Activated CD4-positive, alpha-beta T cell treated with anti-CD3 and anti-CD28 coated beads for 36 hours (primary cell): ENCODE measurements at regions not wholly inside any gene's neighbourhood (a gene's known extent, or its start where the extent isn't known, plus 50 kb on each side); places are given as distances from the start of the nearest gene placed in this dataset.
A peak's percentile ranks its signal among the peaks of the same experiment; 100 is the strongest.

ENCODE experiments used
- ATAC-seq: fragments of 200-7000 bp; cut with Tn5 transposase; one replicate; pipeline ENCODE4 v1.10.0; 2021; ENCODE audit warnings: mild to moderate bottlenecking, moderate library complexity
- CTCF ChIA-PET: fragments of 350-600 bp; sonication (Branson Sonifier 250); formaldehyde crosslinking; loops from one replicate; lab custom pipeline; 2021; ENCODE audit warnings: antibody characterized with exemption; lab: Charles Lee
- POLR2A ChIA-PET: fragments of 350-600 bp; sonication (Branson Sonifier 250); formaldehyde crosslinking; loops from one replicate; lab custom pipeline; 2021; ENCODE audit warnings: antibody characterized with exemption, inconsistent platforms; lab: Charles Lee
- DNase-seq: peaks from one replicate; pipeline ENCODE4 v3.0.0-alpha.2; 2020
- H3K27ac Mint-ChIP-seq: one replicate; pipeline ENCODE4 v1.8.0; 2021; ENCODE audit warnings: mixed read lengths
- H3K27me3 Mint-ChIP-seq: one replicate; pipeline ENCODE4 v1.8.0; 2021; ENCODE audit warnings: mixed read lengths
- H3K36me3 Mint-ChIP-seq: one replicate; pipeline ENCODE4 v1.8.0; 2021; ENCODE audit warnings: low read depth, mixed read lengths
- H3K4me1 Mint-ChIP-seq: one replicate; pipeline ENCODE4 v1.8.0; 2021; ENCODE audit warnings: mixed read lengths
- H3K4me3 Mint-ChIP-seq: one replicate; pipeline ENCODE4 v1.8.0; 2021; ENCODE audit warnings: mild to moderate bottlenecking, moderate library complexity, mixed read lengths
- H3K9me3 Mint-ChIP-seq: one replicate; pipeline ENCODE4 v1.8.0; 2021; ENCODE audit warnings: low read depth, mixed read lengths
- intact Hi-C, 2 experiments: fragments of 100-400 bp; cut with DNase I in 1 of 2; cut with micrococcal nuclease in 1 of 2; formaldehyde crosslinking; loops; one replicate each; pipeline versions ENCODE4 v1.14.2 to v1.15.1; 2022 to 2024; cut with DNase I, micrococcal nuclease

- no peak overlapping the region for H3K27ac Mint-ChIP-seq
- H3K4me1 Mint-ChIP-seq: peaks cover 5% of the 10 kb centered on the region
- ATAC-seq (no peak), DNase-seq (no peak)
- no peak overlapping the region for H3K4me3 Mint-ChIP-seq
- CTCF ChIA-PET: no interaction called here
- intact Hi-C loops: no loop called here
- H3K27me3 Mint-ChIP-seq: peaks cover 6% of the 10 kb centered on the region
- POLR2A ChIA-PET: no interaction called here
- no peaks in the 10 kb centered on the region for H3K36me3 Mint-ChIP-seq
- H3K9me3 Mint-ChIP-seq: no peaks in the 10 kb centered on the region
Observed at GRCh38 chr1:203926025-203926540, 64.7 kb downstream of the SNRPE start.

GRCh38 chr1:203929741-203930309 lies 68.4 kb downstream of the SNRPE start:
- DNase-seq: no peak
- intact Hi-C loops: no loop called here
- POLR2A ChIA-PET: no interaction called here
- Mint-ChIP-seq H3K27ac (no peak overlapping the region), H3K36me3 (no peaks in the 10 kb centered on the region), H3K4me3 (no peak overlapping the region), H3K9me3 (no peaks in the 10 kb centered on the region), H3K4me1 (peaks cover 10% of the 10 kb centered on the region), H3K27me3 (peaks cover 6% of the 10 kb centered on the region)
- CTCF ChIA-PET: interaction anchor here (0.6 to 1.2 kb wide), 3 partner anchors 83 to 602 kb away, joined by 3 read pairs; no protein-coding TSS in a partner anchor
- ATAC-seq: no peak

DNA sequence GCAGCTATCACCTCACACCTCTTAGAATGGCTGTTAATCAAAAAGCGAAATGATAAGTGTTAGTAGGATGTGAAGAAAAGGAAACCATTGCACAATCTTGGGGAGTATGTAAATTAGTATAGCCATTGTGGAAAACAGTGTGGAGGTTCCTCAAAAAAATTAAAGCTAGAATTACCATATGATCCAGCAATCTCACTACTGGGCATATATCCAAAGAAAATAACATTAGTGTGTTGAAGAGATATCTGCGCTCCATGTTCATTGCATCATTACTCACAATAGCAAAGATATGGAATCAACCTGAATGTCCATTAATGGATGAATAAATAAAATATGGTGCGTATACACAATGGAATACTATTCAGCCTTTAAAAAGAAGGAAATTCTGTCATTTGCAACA lies 68.9 kb downstream of the SNRPE start:
- H3K27ac Mint-ChIP-seq: no peak overlapping the region
- no peaks in the 10 kb centered on the region for H3K9me3 Mint-ChIP-seq
- CTCF ChIA-PET: interaction anchor here (0.6 to 1.2 kb wide), 2 partner anchors 178 to 184 kb away, joined by 3 to 4 read pairs; no protein-coding TSS in a partner anchor
- H3K4me1 Mint-ChIP-seq: peaks cover 10% of the 10 kb centered on the region
- intact Hi-C loops: no loop called here
- POLR2A ChIA-PET: no interaction called here
- H3K27me3 Mint-ChIP-seq: peaks cover 7% of the 10 kb centered on the region
- ATAC-seq (no peak), DNase-seq (no peak)
- H3K4me3 Mint-ChIP-seq: no peak overlapping the region
- H3K36me3 Mint-ChIP-seq: no peaks in the 10 kb centered on the region

DNA sequence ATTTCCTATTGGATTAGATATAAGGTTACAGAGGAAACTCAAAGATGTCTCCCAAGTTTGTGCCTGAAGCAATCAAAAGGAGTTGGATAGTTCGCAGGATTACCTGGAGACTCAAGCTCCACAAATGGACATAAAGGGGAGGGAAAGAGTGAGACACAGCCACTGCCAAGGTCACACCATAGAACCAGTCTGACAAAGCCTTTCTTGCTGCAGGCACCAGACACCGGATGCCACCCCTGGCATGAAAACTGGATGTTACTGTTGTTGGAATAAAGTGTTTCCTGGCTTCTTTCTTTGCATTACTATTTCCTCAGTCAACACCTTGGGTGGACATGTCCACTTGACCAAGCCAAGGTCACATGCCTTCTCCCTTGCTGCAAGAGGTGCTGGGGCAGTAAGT lies 70.6 kb downstream of the SNRPE start:
- DNase-seq (no peak), ATAC-seq (no peak)
- peaks cover 10% of the 10 kb centered on the region for H3K4me1 Mint-ChIP-seq
- ChIA-PET POLR2A (no interaction called here), CTCF (interaction anchor here (0.8 kb wide), 1 partner anchor 273 kb away, joined by 4 read pairs; no protein-coding TSS in a partner anchor)
- H3K36me3 Mint-ChIP-seq: no peaks in the 10 kb centered on the region
- intact Hi-C loops: no loop called here
- H3K4me3 Mint-ChIP-seq: no peak overlapping the region
- no peak overlapping the region for H3K27ac Mint-ChIP-seq
- H3K9me3 Mint-ChIP-seq: no peaks in the 10 kb centered on the region
- H3K27me3 Mint-ChIP-seq: peaks cover 7% of the 10 kb centered on the region

GRCh38 chr1:203932556-203932955 lies 71.2 kb downstream of the SNRPE start:
- intact Hi-C loops: no loop called here
- POLR2A ChIA-PET: no interaction called here
- Mint-ChIP-seq H3K4me1 (peaks cover 10% of the 10 kb centered on the region), H3K9me3 (no peaks in the 10 kb centered on the region), H3K36me3 (no peaks in the 10 kb centered on the region), H3K27ac (no peak overlapping the region), H3K27me3 (peaks cover 7% of the 10 kb centered on the region), H3K4me3 (no peak overlapping the region)
- DNase-seq (no peak), ATAC-seq (peak; percentile 47)
- CTCF ChIA-PET: interaction anchor here (0.8 kb wide), 1 partner anchor 272 kb away, joined by 4 read pairs; no protein-coding TSS in a partner anchor

GRCh38 chr1:203934027-203934426 lies 72.6 kb downstream of the SNRPE start:
- no peak for DNase-seq

GRCh38 chr1:203934651-203935050 lies 73.3 kb downstream of the SNRPE start:
- DNase-seq (no peak), ATAC-seq (no peak)
- ChIA-PET CTCF (no interaction called here), POLR2A (no interaction called here)
- Mint-ChIP-seq H3K27ac (no peak overlapping the region), H3K27me3 (peaks cover 5% of the 10 kb centered on the region), H3K4me3 (no peak overlapping the region), H3K4me1 (peaks cover 7% of the 10 kb centered on the region), H3K36me3 (no peaks in the 10 kb centered on the region), H3K9me3 (no peaks in the 10 kb centered on the region)
- intact Hi-C loops: no loop called here

More at GRCh38 chr1:203934027-203934426, 72.6 kb downstream of the SNRPE start:
- Mint-ChIP-seq H3K4me1 (peaks cover 10% of the 10 kb centered on the region), H3K9me3 (no peaks in the 10 kb centered on the region), H3K27ac (no peak overlapping the region), H3K4me3 (no peak overlapping the region), H3K36me3 (no peaks in the 10 kb centered on the region), H3K27me3 (peaks cover 7% of the 10 kb centered on the region)
- intact Hi-C loops: no loop called here
- POLR2A ChIA-PET: interaction anchor here (0.6 kb wide), 1 partner anchor 1142 kb away, joined by 3 read pairs; no protein-coding TSS in a partner anchor
- CTCF ChIA-PET: no interaction called here
- no peak for ATAC-seq

- Mint-ChIP-seq H3K27ac (no peak overlapping the region), H3K4me3 (no peak overlapping the region), H3K36me3 (no peaks in the 10 kb centered on the region), H3K27me3 (peaks cover 4% of the 10 kb centered on the region), H3K4me1 (peaks cover 5% of the 10 kb centered on the region), H3K9me3 (no peaks in the 10 kb centered on the region)
- intact Hi-C loops: no loop called here
- CTCF ChIA-PET: interaction anchor here (0.7 kb wide), 1 partner anchor 417 kb away, joined by 3 read pairs; no protein-coding TSS in a partner anchor
- ATAC-seq (no peak), DNase-seq (no peak)
- POLR2A ChIA-PET: no interaction called here
Observed at GRCh38 chr1:203935321-203935720, 73.9 kb downstream of the SNRPE start.

- CTCF ChIA-PET: no interaction called here
- H3K9me3 Mint-ChIP-seq: no peaks in the 10 kb centered on the region
- no peak for DNase-seq
- ATAC-seq: no peak
- intact Hi-C loops: no loop called here
- H3K4me1 Mint-ChIP-seq: no peaks in the 10 kb centered on the region
- no peak overlapping the region for H3K4me3 Mint-ChIP-seq
- peaks cover 4% of the 10 kb centered on the region for H3K27me3 Mint-ChIP-seq
- H3K36me3 Mint-ChIP-seq: no peaks in the 10 kb centered on the region
- POLR2A ChIA-PET: no interaction called here
- no peak overlapping the region for H3K27ac Mint-ChIP-seq
Observed at GRCh38 chr1:203937678-203938330, 76.4 kb downstream of the SNRPE start.

DNA sequence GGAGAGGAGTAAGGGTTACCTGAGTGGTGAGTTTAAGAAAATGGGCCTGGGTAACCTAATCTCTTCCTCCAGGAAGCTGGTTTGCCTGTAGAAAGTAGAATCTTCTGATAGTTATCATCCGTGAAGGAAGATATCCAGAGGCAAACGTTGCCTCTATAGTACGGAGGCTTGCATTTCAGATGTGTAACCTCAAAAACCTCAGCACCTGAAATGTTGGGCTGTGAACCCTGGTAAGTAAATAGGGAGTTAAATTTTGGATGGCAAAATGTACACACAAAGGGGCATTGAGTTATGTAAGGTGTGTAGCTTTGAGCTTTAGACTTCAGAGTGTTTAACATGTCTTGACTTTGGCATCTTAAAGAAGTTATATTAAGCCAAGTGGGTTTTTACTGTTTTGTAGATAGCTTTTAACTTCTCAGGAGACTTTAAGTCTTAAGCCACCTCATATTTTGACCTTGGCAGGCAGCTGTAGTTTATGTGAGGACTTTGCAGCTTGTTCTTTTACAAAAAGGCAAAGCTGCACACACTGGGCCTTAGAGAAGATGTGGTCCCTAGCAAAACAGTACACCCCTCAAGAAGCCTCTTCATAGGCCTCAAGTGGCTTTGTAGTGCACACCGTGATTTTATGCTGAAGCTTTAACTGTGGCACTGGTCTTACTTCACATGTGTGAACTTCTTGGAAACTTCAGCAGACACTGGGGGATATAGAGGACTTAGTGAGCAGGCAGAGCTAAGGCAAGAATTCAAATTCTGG lies 83.4 kb downstream of the SNRPE start:
- Mint-ChIP-seq H3K36me3 (no peaks in the 10 kb centered on the region), H3K27ac (no peak overlapping the region), H3K4me1 (no peaks in the 10 kb centered on the region), H3K4me3 (no peak overlapping the region), H3K9me3 (no peaks in the 10 kb centered on the region), H3K27me3 (peaks cover 9% of the 10 kb centered on the region)
- CTCF ChIA-PET: interaction anchor here (0.6 to 1.1 kb wide), 2 partner anchors 207 to 730 kb away, joined by 3 read pairs; partner anchors contain the start of gene ETNK2
- no peak for DNase-seq
- intact Hi-C loops: no loop called here
- no peak for ATAC-seq
- POLR2A ChIA-PET: interaction anchor here (0.6 kb wide), 1 partner anchor 91 kb away, joined by 4 read pairs; no protein-coding TSS in a partner anchor

GRCh38 chr1:203954293-203954692 lies 92.9 kb downstream of the SNRPE start:
- DNase-seq: no peak
- H3K9me3 Mint-ChIP-seq: peaks cover 4% of the 10 kb centered on the region
- POLR2A ChIA-PET: no interaction called here
- CTCF ChIA-PET: interaction anchor here (0.7 kb wide), 1 partner anchor 66 kb away, joined by 4 read pairs; no protein-coding TSS in a partner anchor
- intact Hi-C loops: no loop called here
- H3K4me3 Mint-ChIP-seq: no peak overlapping the region
- H3K36me3 Mint-ChIP-seq: no peaks in the 10 kb centered on the region
- no peak for ATAC-seq
- peaks cover 19% of the 10 kb centered on the region for H3K27me3 Mint-ChIP-seq
- H3K4me1 Mint-ChIP-seq: no peaks in the 10 kb centered on the region
- H3K27ac Mint-ChIP-seq: no peak overlapping the region
